ENCODE measurements at regions not wholly inside any gene's neighbourhood (a gene's known extent, or its start where the extent isn't known, plus 50 kb on each side); places are given as distances from the start of the nearest gene placed in this dataset.
"Not testable (repeated sequence)": the region's sequence is repeated elsewhere in the genome, so short reads cannot be mapped to it uniquely, and the experiment has no call there.

DNA sequence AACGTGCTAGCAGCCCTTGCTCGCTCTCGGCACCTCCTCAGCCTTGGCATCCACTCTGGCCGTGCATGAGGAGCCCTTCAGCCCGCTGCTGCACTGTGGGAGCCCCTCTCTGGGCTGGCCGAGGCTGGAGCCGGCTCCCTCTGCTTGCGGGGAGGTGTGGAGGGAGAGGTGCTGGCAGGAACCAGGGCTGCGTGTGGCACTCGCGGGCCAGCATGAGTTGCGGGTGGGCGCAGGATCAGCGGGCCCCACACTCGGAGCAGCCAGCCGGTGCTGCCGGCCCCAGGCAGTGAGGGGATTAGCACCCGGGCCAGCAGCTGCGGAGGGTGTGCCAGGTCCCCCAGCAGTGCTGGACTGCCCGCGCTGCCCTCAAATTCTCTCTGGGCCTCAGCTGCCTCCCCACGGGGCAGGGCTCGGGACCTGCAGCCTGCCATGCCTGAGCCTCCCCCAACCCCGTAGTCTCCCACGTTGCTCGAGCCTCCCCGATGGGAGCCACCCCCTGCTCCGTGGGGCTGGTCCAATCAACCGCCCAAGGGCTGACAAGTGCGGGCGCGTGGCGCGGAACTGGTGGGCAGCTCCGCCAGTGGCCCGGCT, 1743.4 kb upstream of the CELF4 start:
- H2AFZ ChIP-seq (ENCODE audit: control insufficient read depth, low read depth, low read length); H3K9ac ChIP-seq (ENCODE audit: control insufficient read depth, insufficient read depth, low read length); H3K27me3 ChIP-seq (replicated peaks in 1 of 2; ENCODE audit: control insufficient read depth in 2 of 2, insufficient read depth in 2 of 2, low read length in 1 of 2); ATAC-seq; FAIRE-seq; H3K79me2 ChIP-seq (ENCODE audit: control insufficient read depth, insufficient read depth, low read length); H3K4me1 ChIP-seq (ENCODE audit: control insufficient read depth, insufficient read depth, low read length); H3K27ac ChIP-seq (ENCODE audit: control insufficient read depth, insufficient read depth); H4K20me1 ChIP-seq (ENCODE audit: control insufficient read depth, insufficient read depth); DNase-seq (ENCODE audit: low read depth, low spot score); H3K4me2 ChIP-seq (ENCODE audit: control insufficient read depth, insufficient read depth); H3K4me3 ChIP-seq; H3K9me3 ChIP-seq (replicated peaks; ENCODE audit: control insufficient read depth, insufficient read depth, low read length); CTCF ChIA-PET; H3K36me3 ChIP-seq (ENCODE audit: control insufficient read depth in 2 of 2, insufficient read depth in 2 of 2, low read length in 1 of 2); BruUV-seq (replicated peaks); RAD21 ChIA-PET (ENCODE audit: unreplicated experiment); in situ Hi-C loops (cut with MboI); SMC1A ChIA-PET (ENCODE audit: uncharacterized antibody, unreplicated experiment); intact Hi-C loops (cut with micrococcal nuclease; ENCODE audit: unreplicated experiment): not testable (repeated sequence)
- WGBS (ENCODE audit: insufficient coverage, insufficient replicate concordance, low lambda C conversion rate, missing lambda C conversion rate): 61% methylated on average over 26 of the region's 36 CpGs
- POLR2A ChIA-PET: interaction anchor here (0.6 kb wide), 1 partner anchor 141 kb away, joined by 3 read pairs; no protein-coding TSS in a partner anchor

DNA sequence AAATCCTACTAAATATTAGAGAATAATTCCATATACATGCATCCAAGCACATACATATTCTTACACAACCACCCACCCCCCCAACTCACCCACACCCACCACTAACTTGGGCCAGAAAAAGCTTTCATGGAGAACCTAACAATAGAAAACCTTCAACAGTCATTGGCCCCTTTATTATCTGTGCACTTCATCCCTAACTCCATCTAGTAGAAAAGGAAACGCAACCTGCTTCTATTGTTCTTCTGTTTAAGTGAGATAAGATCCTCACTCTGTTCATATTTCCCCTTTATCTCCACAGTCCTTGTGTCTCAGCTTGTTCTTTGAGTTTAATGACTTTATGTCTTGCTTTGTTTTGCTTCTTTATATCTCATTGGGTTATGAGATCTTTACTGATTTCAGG, 1740.2 kb upstream of the CELF4 start:
- ChIA-PET SMC1A (ENCODE audit: uncharacterized antibody, unreplicated experiment) (interaction anchor here (1.4 kb wide), 1 partner anchor 9 kb away, joined by 5 read pairs; no protein-coding TSS in a partner anchor), CTCF (no interaction called here), RAD21 (ENCODE audit: unreplicated experiment) (no interaction called here), POLR2A (no interaction called here)
- Histone ChIP-seq H3K4me2 (ENCODE audit: control insufficient read depth, insufficient read depth) (no peak overlapping the region), H3K4me3 (no peak overlapping the region), H2AFZ (ENCODE audit: control insufficient read depth, low read depth, low read length) (no peak overlapping the region), H3K9ac (ENCODE audit: control insufficient read depth, insufficient read depth, low read length) (no peak overlapping the region), H3K27ac (ENCODE audit: control insufficient read depth, insufficient read depth) (no peak overlapping the region), H3K27me3 (replicated peaks in 1 of 2; ENCODE audit: control insufficient read depth in 2 of 2, insufficient read depth in 2 of 2, low read length in 1 of 2) (no peaks in the 10 kb centered on the region), H3K36me3 (ENCODE audit: control insufficient read depth in 2 of 2, insufficient read depth in 2 of 2, low read length in 1 of 2) (no peaks in the 10 kb centered on the region), H4K20me1 (ENCODE audit: control insufficient read depth, insufficient read depth) (no peaks in the 10 kb centered on the region), H3K4me1 (ENCODE audit: control insufficient read depth, insufficient read depth, low read length) (no peaks in the 10 kb centered on the region), H3K9me3 (replicated peaks; ENCODE audit: control insufficient read depth, insufficient read depth, low read length) (no peaks in the 10 kb centered on the region; the same call in 2 of the 3 replicates), H3K79me2 (ENCODE audit: control insufficient read depth, insufficient read depth, low read length) (no peaks in the 10 kb centered on the region)
- FAIRE-seq (no peak), ATAC-seq (no peak), DNase-seq (ENCODE audit: low read depth, low spot score) (no peak)
- intact Hi-C loops (cut with micrococcal nuclease; ENCODE audit: unreplicated experiment) (no loop called here), in situ Hi-C loops (cut with MboI) (no loop called here)
- BruUV-seq (replicated peaks): no TSS peak
- WGBS (ENCODE audit: insufficient coverage, insufficient replicate concordance, low lambda C conversion rate, missing lambda C conversion rate): 0% methylated on average over 1 of the region's 1 CpG
- TF ChIP-seq TCF12 (IDR thresholded peaks at IDR 0.05; ENCODE audit: low read depth, low read length) (no peak), RBBP5 (conservative IDR thresholded peaks at IDR 0.05) (no peak), EED (IDR thresholded peaks at IDR 0.05; ENCODE audit: low read depth) (no peak), CBX3 (IDR thresholded peaks at IDR 0.05; ENCODE audit: borderline replicate concordance, low read depth) (no peak), FOXM1 (IDR thresholded peaks at IDR 0.05; ENCODE audit: low read depth, low read length) (no peak), PML (IDR thresholded peaks at IDR 0.05; ENCODE audit: low read length) (no peak), SPI1 (IDR thresholded peaks at IDR 0.05; ENCODE audit: borderline replicate concordance, insufficient read depth, low read depth, low read length) (no peak), RB1 (IDR thresholded peaks at IDR 0.05; ENCODE audit: borderline replicate concordance) (no peak), NFYA (IDR thresholded peaks at IDR 0.05; ENCODE audit: borderline replicate concordance, low read depth, low read length) (no peak), USF2 (IDR thresholded peaks at IDR 0.05; ENCODE audit: borderline replicate concordance, low read depth, low read length) (no peak)
- TF ChIP-seq, protein P1, sequence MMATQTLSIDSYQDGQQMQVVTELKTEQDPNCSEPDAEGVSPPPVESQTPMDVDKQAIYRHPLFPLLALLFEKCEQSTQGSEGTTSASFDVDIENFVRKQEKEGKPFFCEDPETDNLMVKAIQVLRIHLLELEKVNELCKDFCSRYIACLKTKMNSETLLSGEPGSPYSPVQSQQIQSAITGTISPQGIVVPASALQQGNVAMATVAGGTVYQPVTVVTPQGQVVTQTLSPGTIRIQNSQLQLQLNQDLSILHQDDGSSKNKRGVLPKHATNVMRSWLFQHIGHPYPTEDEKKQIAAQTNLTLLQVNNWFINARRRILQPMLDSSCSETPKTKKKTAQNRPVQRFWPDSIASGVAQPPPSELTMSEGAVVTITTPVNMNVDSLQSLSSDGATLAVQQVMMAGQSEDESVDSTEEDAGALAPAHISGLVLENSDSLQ (IDR thresholded peaks at IDR 0.05): no peak
- TF ChIP-seq, protein P2, sequence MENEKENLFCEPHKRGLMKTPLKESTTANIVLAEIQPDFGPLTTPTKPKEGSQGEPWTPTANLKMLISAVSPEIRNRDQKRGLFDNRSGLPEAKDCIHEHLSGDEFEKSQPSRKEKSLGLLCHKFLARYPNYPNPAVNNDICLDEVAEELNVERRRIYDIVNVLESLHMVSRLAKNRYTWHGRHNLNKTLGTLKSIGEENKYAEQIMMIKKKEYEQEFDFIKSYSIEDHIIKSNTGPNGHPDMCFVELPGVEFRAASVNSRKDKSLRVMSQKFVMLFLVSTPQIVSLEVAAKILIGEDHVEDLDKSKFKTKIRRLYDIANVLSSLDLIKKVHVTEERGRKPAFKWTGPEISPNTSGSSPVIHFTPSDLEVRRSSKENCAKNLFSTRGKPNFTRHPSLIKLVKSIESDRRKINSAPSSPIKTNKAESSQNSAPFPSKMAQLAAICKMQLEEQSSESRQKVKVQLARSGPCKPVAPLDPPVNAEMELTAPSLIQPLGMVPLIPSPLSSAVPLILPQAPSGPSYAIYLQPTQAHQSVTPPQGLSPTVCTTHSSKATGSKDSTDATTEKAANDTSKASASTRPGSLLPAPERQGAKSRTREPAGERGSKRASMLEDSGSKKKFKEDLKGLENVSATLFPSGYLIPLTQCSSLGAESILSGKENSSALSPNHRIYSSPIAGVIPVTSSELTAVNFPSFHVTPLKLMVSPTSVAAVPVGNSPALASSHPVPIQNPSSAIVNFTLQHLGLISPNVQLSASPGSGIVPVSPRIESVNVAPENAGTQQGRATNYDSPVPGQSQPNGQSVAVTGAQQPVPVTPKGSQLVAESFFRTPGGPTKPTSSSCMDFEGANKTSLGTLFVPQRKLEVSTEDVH (IDR thresholded peaks at IDR 0.05; ENCODE audit: low read depth, partially characterized antibody): no peak

Measured in GM12878 (cell line).